ENCODE measurements at regions not wholly inside any gene's neighbourhood (a gene's known extent, or its start where the extent isn't known, plus 50 kb on each side); places are given as distances from the start of the nearest gene placed in this dataset.
"Not testable (repeated sequence)": the region's sequence is repeated elsewhere in the genome, so short reads cannot be mapped to it uniquely, and the experiment has no call there.

DNA sequence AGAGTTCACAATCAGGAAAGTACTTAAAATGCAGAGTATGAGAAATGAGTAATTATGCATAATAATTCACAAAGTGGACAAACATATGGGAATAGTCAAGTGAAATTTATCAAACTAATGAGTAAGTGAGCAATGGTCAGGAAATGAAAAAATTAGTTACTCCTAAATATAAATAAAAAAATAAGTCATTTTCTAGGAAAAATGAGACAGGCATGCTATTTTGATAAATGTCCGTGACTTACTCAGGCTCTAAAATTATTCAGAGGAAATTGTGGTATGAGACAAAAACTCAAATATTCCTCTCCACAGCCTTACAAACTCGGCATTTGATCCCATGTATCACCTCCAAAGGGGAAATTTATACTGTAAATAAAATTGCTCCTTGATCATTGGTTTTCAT, 181.2 kb downstream of the COX18 start:
- intact Hi-C loops (cut with DNase I): loop anchor here in 1 of 10 donors (10.0 kb wide), 1 partner anchor 384 kb away; no protein-coding TSS in a partner anchor
- H3K27me3 ChIP-seq: no peaks in the 10 kb centered on the region
- DNase-seq (no peak), ATAC-seq (no peak)
- WGBS, 2 donors: 56 to 70% methylated on average over 2 of the region's 2 CpGs
- H3K9me3 ChIP-seq: peaks cover 0 to 7% (median 0%) of the 10 kb centered on the region in 11 donors
- TF ChIP-seq, protein P1, sequence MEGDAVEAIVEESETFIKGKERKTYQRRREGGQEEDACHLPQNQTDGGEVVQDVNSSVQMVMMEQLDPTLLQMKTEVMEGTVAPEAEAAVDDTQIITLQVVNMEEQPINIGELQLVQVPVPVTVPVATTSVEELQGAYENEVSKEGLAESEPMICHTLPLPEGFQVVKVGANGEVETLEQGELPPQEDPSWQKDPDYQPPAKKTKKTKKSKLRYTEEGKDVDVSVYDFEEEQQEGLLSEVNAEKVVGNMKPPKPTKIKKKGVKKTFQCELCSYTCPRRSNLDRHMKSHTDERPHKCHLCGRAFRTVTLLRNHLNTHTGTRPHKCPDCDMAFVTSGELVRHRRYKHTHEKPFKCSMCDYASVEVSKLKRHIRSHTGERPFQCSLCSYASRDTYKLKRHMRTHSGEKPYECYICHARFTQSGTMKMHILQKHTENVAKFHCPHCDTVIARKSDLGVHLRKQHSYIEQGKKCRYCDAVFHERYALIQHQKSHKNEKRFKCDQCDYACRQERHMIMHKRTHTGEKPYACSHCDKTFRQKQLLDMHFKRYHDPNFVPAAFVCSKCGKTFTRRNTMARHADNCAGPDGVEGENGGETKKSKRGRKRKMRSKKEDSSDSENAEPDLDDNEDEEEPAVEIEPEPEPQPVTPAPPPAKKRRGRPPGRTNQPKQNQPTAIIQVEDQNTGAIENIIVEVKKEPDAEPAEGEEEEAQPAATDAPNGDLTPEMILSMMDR (IDR thresholded peaks at IDR 0.05): no peak
- H3K36me3 ChIP-seq: no peaks in the 10 kb centered on the region
- no peak overlapping the region for H3K4me3 ChIP-seq
- H3K4me1 ChIP-seq: peaks cover 0 to 11% (median 0%) of the 10 kb centered on the region in 9 donors
- no peak overlapping the region for H3K27ac ChIP-seq

DNA sequence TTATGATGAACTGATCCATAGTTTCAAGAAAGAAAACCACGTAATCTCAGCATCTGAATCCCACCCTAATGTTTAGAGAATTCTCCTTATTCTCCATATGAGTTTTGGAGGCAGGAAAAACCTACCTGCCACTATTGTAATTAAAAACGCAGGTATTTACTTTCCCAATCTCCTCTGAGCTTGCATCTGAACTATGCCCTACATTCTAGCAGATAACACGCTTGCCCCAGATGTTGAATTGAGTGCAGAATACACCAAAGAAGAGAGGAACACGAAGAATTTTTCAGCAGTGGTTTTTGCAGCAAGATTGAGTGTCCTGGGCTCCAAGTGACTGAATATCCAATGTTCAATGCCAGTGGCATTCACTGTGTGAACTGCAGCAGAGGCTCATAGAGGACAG, 182.4 kb downstream of the COX18 start:
- DNase-seq (no peak), ATAC-seq (no peak)
- H3K36me3 ChIP-seq: no peaks in the 10 kb centered on the region
- H3K9me3 ChIP-seq: peaks cover 0 to 18% (median 0%) of the 10 kb centered on the region in 11 donors
- H3K4me3 ChIP-seq: no peak overlapping the region
- H3K27me3 ChIP-seq: no peaks in the 10 kb centered on the region
- TF ChIP-seq, protein P1 (IDR thresholded peaks at IDR 0.05): no peak
- intact Hi-C loops (cut with DNase I): loop anchor here in 1 of 10 donors (10.0 kb wide), 1 partner anchor 382 kb away; no protein-coding TSS in a partner anchor
- no peak overlapping the region for H3K27ac ChIP-seq
- WGBS, 2 donors: 60 to 69% methylated on average over 4 of the region's 4 CpGs
- H3K4me1 ChIP-seq: no peaks in the 10 kb centered on the region

DNA sequence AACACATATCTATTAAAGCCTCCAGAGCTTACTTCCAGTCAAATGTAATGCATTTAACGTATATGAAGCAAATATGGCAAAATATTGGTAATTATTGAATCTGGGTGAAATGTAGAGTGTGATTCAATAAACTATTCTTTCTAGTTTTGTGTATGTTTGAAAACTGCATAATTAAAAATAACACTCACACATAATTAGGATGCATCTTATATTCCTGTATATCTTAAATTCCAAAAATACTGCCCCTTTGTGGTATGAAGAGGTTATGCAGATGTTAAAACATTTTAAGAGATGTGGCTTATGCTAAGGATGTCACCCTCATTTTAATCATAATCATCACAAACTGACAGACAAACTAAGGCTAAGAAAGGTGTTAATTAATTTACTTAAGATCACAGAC, 182.9 kb downstream of the COX18 start:
- intact Hi-C loops (cut with DNase I): loop anchor here in 1 of 10 donors (10.0 kb wide), 1 partner anchor 382 kb away; no protein-coding TSS in a partner anchor
- DNase-seq (no peak), ATAC-seq (no peak)
- Histone ChIP-seq H3K27me3 (no peaks in the 10 kb centered on the region), H3K9me3 (peaks cover 0 to 20% (median 0%) of the 10 kb centered on the region in 11 donors), H3K4me3 (no peak overlapping the region), H3K27ac (no peak overlapping the region), H3K4me1 (no peaks in the 10 kb centered on the region), H3K36me3 (no peaks in the 10 kb centered on the region)
- WGBS, 2 donors: 76 to 86% methylated on average over 1 of the region's 1 CpG
- TF ChIP-seq, protein P1 (IDR thresholded peaks at IDR 0.05): peak in 5 of 9 donors; percentile 10 to 30 (median 23)

DNA sequence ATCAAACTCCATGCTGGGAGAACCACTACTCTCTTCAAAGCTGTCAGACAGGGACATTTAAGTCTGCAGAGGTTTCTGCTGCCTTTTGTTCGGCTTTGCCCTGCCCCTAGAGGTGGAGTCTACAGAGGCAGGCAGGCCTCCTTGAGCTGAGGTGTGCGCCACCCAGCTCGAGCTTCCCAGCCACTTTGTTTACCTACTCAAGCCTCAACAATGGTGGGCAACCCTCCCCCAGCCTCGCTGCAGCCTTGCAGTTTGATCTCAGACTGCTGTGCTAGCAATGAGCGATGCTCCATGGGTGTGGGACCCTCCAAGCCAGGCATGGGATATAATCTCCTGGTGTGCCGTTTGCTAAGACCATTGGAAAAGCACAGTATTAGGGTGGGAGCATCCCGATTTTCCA, 185.3 kb downstream of the COX18 start:
- H3K27ac ChIP-seq, ATAC-seq, H3K4me1 ChIP-seq, H3K27me3 ChIP-seq, DNase-seq, H3K36me3 ChIP-seq, H3K4me3 ChIP-seq: not testable (repeated sequence)
- intact Hi-C loops (cut with DNase I): loop anchor here in 1 of 10 donors (10.0 kb wide), 1 partner anchor 379 kb away; no protein-coding TSS in a partner anchor
- peaks cover 0 to 32% (median 0%) of the 10 kb centered on the region in 11 donors for H3K9me3 ChIP-seq
- 87% methylated on average over 7 of the region's 7 CpGs for WGBS, 2 donors

DNA sequence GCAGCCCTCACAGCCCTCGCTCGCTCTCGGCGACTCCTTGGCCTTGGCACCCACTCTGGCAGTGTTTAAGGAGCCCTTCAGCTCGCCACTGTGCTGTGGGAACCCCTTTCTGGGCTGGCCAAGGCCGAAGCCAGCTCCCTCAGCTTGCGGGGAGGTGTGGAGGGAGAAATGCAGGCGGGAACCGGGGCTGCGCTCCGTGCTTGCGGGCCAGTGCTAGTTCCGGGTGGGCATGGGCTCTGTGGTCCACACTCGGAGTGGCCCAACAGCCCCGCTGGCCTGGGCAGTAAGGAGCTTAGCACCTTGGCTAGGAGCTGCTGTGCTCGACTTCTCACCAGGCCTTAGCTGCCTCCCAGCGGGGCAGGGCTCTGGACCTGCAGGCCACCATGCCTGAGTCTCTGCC, 192.6 kb downstream of the COX18 start:
- intact Hi-C loops (cut with DNase I): no loop called here
- WGBS, 2 donors: 81 to 89% methylated on average over 17 of the region's 17 CpGs
- Histone ChIP-seq H3K27me3 (no peaks in the 10 kb centered on the region), H3K4me1 (no peaks in the 10 kb centered on the region), H3K27ac (no peak overlapping the region), H3K4me3 (no peak overlapping the region), H3K9me3 (peaks cover 0 to 23% (median 0%) of the 10 kb centered on the region in 11 donors), H3K36me3 (no peaks in the 10 kb centered on the region)
- DNase-seq: no peak
- TF ChIP-seq, protein P1 (IDR thresholded peaks at IDR 0.05): no peak
- no peak for ATAC-seq
